ENCODE measurements at regions not wholly inside any gene's neighbourhood (a gene's known extent, or its start where the extent isn't known, plus 50 kb on each side); places are given as distances from the start of the nearest gene placed in this dataset.

DNA sequence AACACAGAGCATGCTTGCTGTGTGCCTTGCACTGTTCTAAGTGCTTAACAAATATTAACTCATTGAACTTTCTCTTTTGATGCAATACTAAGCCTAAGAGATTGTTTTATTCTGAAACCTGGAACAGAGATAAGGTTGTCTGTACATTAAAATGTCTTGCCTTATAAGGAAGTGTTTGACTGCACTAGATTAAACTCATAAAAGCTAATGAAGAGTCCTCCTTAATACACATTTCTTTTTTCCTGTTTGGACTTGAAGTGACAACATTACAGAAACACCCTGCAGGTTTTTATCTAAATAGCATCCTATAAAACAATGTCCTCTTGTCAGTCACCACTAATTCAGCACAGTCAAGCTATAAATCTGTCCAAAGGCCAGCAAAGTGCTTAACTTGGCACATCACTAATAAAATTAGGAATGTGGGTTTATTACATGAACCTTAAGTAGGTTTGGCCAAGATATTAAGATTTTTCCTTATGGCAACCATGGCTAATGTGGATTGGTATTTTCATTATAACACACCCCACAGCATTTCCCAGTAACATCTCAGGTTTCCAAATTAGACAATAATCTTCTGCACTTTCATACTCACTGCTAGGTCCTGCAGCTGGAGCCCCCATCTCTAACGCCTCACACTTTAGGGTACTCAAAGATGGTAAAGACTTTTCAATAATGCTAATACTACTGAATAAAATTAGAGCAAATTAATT is 389.7 kb downstream of the LMO4 start:
- no peak for DNase-seq (ENCODE audit: low read depth, low spot score)

DNA sequence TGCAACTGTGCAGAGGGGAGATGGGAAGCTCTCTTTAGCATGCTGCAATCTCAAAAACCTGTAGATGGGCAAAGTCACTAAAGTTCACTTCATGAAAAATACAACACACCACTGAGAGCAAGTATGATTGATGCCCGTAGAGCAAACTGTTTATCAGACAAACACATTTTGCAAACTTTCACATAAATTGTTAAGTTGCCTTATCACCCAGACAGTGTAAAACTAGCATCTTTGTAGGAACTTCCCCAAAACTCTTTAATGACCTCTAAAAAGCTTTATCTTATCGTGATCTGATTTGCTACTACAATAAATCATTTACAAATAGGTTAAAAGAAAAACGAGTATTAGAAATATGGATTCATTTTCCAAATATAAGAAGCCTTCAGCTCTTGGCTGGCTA is 391.0 kb downstream of the LMO4 start:
- no peak for DNase-seq (ENCODE audit: low read depth, low spot score)

DNA sequence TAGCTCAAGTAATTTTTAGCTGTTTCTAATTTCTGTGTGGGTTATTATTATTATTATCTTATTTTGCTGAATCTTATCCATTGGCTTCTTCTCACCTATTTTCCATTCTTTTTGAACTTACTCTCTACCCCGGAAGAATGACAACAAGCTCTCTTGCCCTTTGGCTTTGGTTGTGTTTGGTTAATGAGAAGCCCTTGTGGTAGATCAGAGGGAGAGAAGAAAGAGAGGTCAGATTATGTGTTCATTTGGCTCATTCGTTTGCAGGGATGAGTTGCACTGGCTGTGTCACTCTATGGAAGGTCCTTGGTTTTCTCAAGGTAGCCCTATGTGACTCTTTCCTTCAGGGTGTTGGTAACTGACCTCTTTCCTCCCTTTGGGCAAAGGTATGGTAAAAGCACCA is 391.9 kb downstream of the LMO4 start:
- DNase-seq (ENCODE audit: low read depth, low spot score) = no peak

DNA sequence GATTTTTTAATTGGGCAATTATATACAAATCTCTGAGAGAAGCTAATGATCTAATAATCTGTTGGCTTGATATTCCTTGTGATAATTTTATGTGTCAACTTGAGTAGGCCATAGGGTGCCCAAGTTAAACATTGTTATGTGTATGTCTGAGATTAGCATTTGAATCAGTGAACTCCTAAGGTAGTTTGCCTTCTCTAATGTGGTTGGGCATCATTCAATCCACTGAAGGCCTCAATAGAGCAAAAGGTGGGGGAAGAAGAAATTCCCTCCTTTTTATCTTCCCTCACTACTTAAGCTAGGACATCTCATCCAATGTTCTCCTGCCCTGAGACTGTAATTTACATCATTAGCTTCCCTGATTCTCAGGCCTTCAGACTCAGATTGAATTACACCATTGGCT is 394.5 kb downstream of the LMO4 start:
- DNase-seq (ENCODE audit: low read depth, low spot score) = peak; percentile 12

DNA sequence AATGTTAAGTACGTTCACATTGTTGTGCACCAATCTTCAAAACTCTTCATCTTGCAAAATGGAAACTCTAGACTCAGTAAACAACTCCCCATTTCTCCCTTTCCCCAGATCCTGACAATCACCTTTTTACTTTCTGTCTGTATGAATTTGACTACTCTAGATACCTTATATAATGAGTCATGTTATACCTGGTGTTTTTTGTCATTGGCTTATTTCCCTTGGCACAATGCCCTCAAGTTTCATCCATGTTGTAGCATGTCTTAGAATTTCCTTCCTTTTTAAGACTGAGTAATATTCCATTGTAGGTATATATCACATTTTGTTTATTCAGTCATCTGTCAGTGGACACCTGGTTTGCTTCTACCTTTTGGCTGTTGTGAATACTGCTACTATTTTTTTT is 399.5 kb downstream of the LMO4 start:
- no peak for DNase-seq (ENCODE audit: low read depth, low spot score)

DNA sequence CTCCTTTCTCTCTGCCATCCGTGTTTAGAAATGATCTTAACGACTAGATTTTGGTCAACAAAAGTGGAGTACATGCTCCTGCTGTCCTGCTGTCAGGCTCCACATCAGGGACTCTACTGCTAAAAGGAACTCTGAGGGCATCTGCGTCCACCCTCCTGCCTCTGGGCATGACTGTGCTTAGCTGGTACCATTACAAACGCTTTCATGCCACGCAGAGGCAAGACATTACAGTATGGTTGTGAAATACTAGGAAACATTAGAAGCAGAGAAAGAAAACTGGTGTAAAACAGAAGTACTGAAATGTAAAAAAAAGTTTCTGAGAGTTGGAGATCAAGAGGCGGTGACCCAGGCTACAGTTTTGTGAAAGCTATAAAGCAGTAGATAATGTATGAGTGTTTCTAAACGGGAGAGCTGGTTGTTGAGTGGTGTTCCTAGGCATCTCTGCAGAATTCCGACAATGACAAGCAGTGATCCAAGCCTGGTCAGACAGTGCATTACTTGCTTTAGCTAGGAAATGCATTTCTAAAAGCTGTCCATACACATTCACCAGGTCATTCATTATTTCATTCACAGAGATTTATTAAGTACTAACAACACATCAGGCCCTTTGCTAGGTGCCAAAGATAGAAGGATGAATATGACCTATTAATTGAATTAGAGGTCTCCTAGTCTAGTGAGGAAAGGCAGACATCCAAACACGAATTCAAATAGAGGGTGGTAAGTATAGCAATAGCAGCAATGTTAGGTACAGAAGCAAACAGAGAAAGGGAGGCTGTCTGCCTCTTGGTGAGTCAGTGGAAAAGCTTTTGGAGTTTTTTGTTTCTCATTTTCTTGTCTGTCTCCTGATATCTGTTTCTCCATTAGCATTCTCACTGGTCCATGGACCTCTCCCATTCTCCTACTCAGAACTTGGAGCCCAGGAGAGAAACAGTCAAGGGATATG is 401.9 kb downstream of the LMO4 start:
- no peak for DNase-seq (ENCODE audit: low read depth, low spot score)

DNA sequence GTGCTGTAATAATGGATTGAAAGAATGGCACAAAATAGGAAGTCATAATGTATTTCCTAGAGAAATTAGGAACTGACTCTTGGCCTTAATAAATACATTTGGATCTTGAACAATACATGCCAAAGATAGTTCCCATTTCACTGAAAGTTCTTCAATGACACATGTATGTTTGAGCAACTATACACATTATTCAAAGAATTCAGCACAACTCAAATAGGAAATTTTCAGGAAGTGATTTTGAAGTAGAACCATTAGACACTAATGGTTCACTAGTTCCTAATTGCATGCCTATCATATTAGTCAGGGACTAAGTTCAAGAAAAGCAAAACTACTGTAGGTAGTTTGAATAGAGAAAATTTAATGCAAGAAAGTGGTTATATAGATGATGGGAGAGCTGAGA is 404.7 kb downstream of the LMO4 start:
- DNase-seq (ENCODE audit: low read depth, low spot score) = no peak

DNA sequence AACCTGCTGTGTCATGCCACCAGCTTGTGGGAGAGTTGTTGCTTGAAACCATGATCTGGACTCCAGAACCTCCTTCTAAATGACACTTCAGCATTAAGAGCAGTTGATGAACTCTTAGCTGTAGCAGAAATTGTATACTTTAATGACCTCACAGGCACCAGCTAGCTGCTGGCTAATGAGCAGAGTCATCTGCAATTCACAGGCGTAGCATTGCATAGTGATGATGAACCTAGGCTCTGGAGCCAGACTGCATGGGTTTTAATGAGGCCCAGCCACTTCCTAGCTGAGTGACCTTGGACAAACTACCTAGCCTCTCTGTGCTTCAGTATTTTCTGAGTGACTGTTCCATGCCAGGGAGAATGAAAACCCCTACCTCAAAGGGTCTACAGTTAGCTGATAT is 407.1 kb downstream of the LMO4 start:
- no peak for DNase-seq (ENCODE audit: low read depth, low spot score)

DNA sequence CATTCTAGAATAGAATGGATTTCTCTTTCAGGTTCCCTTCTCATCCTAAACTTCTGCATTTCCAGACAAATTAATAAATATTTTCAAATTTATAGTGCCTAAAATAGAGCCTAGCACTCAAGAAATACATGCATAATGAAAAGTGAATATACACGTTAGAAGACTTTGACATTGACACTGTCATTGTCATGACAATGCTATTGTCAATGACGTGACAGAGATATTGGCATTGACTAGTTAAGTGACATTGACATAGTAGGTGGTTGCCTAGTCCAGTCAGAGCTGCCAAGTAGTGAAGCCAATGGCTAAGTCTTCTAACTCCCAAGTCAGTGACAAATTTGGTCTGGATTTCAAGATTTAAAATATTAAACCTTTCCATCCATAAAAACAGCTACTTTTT is 410.5 kb downstream of the LMO4 start:
- DNase-seq (ENCODE audit: low read depth, low spot score) = no peak

DNA sequence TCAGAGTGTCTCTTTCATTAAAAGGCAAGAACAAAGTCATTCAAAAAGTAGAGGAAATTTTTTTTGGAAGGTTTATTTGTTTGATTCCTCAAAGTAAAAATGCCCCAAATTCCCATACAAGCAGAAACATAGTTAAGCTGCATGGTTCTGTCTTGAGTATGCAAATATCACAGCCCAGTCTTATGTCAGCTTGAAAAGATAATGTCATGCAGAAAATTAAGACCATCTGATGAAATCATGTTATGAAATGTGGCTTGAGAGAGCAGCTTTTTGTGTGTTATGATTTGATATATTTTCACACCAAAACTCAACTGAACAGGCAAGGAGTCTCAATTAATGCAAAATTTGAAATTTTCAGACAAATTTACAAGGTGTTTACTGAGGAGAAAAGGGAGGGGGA is 411.0 kb downstream of the LMO4 start:
- no peak for DNase-seq (ENCODE audit: low read depth, low spot score)

DNA sequence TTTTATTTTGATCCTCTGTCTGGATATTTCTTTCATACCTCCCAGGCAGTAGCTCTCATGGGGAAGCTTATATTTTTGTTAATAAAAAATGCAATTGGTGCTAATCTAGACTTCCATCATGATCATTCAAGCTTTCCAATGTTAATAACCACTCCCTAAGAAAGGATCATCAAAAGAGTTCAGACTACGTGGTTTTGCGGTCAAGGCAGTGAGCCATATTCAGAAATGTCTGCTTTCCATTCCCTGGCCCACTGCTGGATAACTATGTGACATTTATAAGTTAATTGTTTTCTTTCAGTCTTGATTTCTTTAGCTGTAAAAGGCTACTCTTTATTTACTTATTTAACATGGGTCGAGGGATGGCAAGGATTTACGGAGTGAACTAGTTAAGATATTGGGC is 414.6 kb downstream of the LMO4 start:
- DNase-seq (ENCODE audit: low read depth, low spot score) = no peak

DNA sequence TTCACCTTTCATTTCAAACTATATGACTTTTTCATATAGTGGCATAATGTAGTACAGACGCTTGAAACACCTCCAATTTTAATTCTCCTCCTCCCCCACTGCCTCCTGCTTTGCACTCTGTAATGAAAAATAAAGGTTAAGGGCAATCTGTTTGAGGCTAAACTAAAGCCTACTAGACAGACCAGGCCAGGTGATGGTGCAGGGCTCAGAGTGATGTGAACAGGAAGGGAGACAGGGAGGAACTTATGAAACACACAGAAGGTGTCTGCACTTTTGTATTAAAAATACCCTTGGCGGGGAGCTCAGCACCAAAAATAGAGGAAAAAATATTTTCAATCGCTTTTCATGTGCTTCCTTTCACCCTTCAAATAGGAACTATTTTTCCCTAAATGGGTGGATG is 415.4 kb downstream of the LMO4 start:
- DNase-seq (ENCODE audit: low read depth, low spot score) = no peak

DNA sequence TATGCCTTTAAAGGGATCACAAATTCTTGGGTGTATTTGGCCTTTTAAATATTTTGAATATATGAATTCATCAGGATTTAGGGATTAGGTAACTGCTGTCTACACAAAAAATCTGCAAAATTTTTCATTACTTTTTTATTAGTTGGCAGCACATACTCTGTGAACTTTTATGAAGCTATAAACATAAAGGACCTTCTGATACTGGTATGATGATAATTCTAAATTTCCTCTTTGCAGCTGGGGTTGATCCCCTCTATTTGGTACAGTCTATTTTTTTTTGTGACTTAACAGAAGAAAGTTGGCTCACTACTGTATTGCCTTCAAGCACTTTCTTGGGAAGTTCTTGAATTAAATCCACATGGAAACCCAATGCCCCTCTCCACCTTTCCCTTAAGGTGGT is 416.1 kb downstream of the LMO4 start:
- no peak for DNase-seq (ENCODE audit: low read depth, low spot score)

DNA sequence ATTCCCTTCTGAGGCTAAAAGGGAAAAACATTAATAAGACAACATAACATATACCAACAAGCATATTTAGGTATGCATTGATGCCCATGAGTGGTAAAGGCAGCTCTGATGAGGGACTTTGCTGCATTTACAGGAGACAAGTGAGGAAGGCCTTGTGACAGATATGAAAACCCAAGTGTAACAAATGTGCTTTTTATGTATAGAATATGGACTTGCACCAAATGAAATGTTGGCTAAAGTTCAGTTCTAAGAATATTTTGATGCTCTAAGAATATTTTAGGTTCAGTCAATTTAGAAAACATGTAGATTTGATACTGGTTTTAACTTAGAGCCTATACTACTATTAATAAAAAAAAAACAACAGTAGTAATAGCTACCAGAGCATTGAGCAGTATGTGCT is 424.7 kb downstream of the LMO4 start:
- no peak for DNase-seq (ENCODE audit: low read depth, low spot score)

DNA sequence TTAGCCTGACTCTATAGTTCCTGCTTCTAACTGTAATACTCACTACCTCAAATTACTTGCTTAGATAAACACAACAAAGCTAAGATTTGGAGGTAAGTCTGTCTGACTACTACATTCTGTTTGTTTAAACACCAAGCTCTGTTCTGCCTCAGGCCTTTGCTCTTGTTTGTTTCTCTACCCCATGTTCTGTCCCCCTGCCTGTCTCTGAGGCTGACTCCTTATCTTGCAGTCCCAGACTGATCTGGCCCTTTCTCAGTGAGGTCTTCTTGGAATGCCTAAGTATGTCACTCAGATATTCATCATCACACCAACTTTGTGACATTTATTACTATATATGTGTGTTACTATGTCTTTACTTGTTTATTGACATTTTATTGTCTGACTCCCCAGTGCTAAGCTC is 425.5 kb downstream of the LMO4 start:
- DNase-seq (ENCODE audit: low read depth, low spot score) = peak; percentile 27

DNA sequence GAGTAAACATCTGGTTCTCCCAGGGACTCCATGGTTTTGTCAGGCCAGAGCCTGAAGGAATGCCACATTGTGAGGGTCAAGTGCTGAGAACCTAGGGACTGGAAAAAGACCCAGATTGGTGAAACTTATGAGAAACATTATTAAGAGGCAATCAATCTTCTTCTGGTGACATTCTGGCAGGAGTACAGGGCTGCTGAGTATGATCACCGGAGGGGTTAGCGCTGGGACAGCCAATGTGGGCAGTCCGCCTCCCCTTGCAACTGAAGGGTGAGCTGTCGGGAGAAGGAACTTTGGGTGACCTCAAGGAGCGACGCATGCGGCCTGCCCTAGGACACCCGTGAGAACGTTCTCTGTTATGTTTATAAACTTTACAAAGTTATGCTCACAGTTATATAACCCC is 429.0 kb downstream of the LMO4 start:
- no peak for DNase-seq (ENCODE audit: low read depth, low spot score)

DNA sequence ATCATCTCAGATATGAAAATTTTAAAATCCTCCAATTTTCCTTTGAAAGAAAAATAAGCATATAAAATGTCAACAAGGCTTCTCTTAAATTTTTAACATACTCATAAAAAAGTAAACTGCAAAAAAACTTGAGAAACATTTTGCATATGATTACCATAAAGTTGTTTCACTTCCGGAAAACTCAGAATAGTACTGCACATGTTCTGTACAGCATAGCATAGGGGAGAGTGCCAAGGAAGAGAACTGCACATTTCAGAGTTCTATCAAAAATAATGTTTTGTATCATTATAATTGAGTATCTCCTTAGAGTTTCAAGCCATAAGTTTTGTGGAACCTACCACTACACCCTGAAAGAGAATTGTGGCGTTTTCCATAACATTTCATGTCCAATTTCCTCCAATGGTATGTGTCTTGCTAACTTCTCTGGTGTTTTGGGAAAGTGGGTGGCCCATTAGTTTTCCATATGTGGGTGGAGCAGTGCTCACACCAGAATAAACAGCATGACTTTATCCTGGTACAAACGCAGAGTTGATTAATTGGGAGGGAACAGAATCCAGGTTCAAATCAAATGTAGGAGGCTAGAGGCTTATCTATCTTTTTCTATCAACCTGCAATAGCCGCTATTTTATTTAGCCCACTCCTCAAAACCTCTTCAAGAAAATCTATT is 430.9 kb downstream of the LMO4 start:
- no peak for DNase-seq (ENCODE audit: low read depth, low spot score)

DNA sequence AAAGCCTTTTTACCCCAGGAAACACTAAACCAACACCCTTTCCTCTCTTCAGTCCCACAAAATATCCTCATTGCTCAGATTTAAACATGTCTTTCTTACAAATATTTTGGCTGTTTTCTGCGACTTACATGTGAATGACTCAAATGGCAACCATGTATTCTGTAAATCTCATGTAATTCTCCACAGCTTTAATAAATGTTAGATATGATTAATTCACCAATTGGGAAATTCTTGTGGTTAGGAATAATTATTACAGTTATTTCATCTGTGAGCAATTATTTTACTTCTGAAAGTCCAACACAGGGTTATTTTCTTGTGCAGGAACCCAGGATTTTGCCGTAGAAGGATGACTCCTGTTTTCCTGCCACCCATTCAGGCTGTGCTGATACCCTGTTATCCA is 431.5 kb downstream of the LMO4 start:
- no peak for DNase-seq (ENCODE audit: low read depth, low spot score)

DNA sequence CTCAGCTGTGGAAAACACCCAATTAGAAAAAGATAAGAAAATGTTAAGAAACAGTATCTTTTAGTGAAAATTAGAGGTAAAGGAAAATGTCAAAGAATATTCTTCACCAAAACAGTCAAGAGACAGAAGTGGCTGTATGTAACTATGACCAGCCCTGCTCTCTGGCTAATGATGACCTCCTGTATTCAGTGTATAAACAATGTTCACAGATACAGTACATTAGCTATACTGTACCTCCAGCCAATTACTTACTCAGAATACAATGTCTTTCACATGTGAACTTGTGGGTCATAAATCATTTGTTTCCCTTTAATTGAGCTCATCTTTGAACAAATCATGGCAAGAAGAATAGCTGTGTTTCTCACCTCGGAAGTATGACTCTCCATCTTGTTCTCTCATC is 432.0 kb downstream of the LMO4 start:
- no peak for DNase-seq (ENCODE audit: low read depth, low spot score)

DNA sequence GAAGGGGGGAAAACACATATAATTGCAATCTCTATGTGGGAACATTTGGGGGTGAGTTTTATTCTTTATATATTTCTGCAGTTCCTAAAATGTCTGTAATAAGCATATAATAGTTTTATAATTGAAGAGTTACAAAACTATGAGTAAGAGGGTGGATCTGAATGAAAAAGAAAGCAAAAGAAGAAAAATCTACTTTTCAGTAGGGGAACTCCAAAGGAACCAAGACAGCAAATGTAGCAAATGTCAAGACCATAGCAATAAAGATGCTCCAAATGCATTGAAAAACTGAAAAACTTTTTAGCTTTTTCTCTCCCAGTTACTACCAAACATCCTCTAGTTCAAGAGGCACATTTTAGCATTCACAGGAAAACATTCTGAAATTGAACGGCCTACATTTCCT is 434.8 kb downstream of the LMO4 start:
- DNase-seq (ENCODE audit: low read depth, low spot score) = no peak

DNA sequence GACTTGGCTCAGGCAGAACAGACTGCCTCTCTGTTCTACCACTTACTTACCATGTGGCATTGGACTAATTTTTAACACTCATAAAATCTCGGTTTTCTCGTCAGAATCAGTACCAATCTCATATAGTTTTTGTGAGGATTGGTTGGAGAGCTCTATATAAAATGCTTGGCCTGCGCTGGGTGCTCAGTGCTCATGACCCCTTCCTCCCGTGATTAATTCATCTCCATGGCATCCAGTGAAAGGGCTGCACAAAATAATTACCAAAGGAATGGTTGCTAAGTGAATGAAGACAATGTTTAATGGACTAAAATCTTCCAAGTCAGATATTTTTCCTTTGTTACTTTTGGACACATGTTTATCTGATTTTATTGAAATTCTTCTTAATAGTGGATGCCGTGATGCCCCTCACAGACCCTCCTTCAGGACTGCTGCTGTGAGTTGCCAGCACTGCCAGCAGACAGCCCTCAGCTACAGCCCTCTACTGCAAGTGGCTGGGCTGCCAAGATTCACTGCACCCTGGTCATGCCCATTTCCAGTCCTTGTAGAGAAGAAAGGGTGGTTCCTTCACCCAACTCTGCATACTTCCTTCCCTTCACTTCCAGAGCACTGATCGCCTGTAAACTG is 436.5 kb downstream of the LMO4 start:
- DNase-seq (ENCODE audit: low read depth, low spot score) = no peak

DNA sequence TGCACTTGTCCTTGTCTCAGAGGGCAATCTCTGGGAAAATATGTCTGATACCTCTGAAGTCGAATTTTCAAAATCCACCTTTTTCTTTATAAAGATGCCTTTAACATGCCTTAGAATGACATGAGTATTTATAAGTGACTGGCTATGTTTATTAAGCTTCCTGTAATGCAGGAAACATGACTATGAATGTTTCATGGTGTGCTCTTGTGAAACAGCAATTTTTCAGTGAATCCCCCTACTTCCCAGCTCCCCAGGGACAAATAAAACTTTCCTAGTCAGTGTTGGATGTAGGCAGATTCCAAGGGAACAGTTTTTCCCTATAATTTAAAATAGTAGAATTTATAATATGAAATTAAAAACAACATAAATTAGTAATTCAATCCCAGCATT is 437.0 kb downstream of the LMO4 start:
- no peak for DNase-seq (ENCODE audit: low read depth, low spot score)
